ENCODE measurements at regions not wholly inside any gene's neighbourhood (a gene's known extent, or its start where the extent isn't known, plus 50 kb on each side); places are given as distances from the start of the nearest gene placed in this dataset.

DNA sequence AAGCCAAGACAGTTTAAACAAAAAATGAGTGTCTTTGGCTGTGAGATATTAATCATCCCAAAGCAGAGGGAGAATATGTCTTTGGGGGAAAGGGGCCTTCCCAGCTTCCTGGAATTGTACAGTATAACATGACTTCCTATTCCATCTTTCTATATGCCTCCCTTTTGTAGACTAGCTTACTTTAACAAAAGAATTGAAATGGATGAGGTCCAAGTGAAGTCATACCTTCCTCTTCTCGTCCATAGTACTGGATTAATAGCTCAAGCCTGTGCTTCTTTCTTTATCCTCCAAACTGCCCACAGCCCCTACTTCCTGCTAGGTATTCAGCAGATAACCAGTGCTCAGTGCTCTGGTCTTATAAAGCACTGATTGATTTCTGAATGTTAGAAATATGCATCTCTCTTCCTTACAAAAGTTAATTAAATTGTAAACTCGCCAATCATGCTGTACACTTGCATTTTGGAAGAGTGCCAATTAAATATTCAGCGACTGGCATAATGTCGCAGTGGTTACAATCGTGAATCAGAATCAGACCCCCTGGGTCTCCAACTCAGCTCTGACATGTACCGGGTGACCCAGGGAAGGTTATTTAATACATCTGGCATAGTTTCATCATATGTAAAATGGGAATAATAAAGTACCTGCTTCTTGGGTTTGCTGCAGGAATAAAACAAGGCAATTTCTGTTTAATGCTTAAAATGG lies 325.1 kb downstream of the RND3 start:
- no peak for DNase-seq (ENCODE audit: low spot score)

DNA sequence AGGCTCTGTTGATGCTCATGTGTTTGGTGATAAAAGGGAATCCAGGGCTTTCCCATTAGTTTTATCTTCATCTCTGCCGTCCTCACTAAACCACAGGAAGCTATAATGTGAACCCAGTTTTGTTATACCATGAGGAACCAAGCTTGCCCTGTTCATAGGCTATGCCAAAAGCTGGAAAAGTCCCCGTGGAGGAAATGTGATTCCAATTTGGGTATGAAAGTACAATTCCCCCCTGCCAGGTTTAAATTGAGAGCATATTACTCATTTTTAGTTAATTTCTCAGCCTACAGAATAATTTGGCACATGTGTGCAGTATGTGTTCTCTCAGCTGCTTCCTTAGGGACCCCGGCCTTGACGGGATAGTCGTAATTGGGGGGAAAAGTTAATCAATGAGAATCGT lies 327.4 kb downstream of the RND3 start:
- DNase-seq (ENCODE audit: low spot score) = no peak

GRCh38 chr2:150159300-150159699 lies 328.2 kb downstream of the RND3 start:
- no peak for DNase-seq (ENCODE audit: low spot score)

GRCh38 chr2:150156876-150157275 lies 330.6 kb downstream of the RND3 start:
- no peak for DNase-seq (ENCODE audit: low spot score)

DNA sequence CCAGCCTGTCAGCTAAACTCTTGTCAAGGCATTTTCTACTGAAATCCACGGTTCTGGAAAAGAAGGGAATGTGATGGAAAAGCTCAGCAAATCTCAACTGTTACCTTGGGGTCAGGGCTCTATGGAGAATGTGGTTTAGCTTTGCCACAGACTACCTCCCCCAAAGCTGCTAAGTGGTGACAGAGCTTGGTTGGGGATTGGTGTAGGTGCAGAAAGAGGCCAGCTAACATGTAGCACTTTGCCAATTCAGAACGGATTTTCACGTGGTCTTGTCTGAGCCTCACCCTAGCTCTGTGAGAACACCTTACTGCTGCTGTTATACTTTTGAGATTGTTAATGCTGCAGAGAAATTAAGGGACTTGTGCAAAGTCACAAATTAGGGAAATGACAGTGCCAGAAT lies 331.1 kb downstream of the RND3 start:
- no peak for DNase-seq (ENCODE audit: low spot score)

- no peak for DNase-seq (ENCODE audit: low spot score)
These were observed 333.1 kb downstream of the RND3 start for GRCh38 chr2:150154308-150154797.

DNA sequence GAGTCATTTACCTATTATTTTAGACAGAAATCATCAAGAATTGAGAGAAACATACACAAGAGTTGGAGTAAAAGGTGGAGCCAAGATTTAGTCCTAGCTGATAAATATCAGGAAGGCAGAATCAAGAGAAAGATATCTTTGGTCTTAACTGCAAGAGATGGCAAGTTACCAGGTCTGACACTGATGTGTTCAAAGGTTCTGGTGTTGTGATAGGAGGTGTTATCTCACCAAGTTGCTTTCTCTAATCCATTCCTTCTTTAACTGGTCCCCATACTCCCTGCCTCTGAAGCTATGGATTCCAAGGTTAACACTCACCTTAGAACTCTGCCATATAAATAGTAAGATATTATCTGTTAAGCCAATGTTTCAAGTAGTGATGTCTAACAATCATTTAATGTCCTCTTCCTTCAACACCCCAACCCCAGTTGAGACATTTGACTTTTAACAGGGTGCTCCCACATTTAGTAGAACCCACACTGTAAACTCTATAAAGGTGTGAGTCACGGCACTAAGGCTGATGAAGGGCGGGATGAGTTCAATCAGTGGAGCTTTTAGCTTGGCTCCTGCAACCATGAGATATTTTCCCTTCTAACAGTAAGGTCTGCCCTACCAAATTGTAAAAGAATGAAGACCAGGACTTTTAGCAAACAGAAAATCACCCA lies 333.7 kb downstream of the RND3 start:
- no peak for DNase-seq (ENCODE audit: low spot score)

- DNase-seq (ENCODE audit: low spot score) = no peak
These were observed 335.2 kb downstream of the RND3 start for GRCh38 chr2:150152230-150152629.

DNA sequence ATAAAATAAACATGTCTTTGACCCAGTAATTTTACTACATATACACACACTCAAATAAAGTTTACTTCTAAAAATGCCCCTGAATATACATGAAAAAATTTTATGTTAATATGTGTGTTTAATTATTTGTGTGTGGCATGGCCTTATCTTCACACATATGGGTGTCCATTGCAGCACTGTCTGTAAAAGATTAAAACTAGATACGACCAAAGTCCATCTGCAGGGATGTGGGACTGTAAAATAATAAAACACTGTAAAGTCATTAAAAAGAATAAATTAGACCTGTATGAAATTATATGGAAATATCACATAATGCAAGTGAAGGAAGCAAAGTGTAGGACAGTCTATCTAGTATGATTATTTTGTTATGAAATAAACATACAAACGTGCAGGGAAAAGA lies 337.3 kb downstream of the RND3 start:
- DNase-seq (ENCODE audit: low spot score) = no peak

GRCh38 chr2:150147889-150148683 lies 339.4 kb downstream of the RND3 start:
- no peak for DNase-seq (ENCODE audit: low spot score)

DNA sequence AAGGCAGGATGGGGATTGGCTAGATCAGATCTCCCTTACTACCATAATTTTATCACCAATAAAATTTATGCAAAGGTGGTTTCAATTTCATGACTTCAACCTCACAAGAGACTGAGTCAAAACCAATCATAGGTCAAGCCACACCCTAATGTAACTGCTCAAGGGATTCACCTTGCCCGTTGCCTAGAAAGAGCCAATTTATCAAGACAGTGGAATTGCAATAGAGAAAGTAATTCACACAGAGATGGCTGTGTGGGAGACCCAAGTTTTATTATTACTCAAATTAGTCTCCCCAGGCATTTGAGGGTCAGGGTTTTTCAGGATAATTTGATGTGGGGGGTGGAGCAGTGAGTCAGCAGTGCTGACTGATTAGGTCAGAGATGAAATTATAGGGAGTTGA lies 340.6 kb downstream of the RND3 start:
- DNase-seq (ENCODE audit: low spot score) = no peak

GRCh38 chr2:150145299-150145692 lies 342.2 kb downstream of the RND3 start:
- no peak for DNase-seq (ENCODE audit: low spot score)

DNA sequence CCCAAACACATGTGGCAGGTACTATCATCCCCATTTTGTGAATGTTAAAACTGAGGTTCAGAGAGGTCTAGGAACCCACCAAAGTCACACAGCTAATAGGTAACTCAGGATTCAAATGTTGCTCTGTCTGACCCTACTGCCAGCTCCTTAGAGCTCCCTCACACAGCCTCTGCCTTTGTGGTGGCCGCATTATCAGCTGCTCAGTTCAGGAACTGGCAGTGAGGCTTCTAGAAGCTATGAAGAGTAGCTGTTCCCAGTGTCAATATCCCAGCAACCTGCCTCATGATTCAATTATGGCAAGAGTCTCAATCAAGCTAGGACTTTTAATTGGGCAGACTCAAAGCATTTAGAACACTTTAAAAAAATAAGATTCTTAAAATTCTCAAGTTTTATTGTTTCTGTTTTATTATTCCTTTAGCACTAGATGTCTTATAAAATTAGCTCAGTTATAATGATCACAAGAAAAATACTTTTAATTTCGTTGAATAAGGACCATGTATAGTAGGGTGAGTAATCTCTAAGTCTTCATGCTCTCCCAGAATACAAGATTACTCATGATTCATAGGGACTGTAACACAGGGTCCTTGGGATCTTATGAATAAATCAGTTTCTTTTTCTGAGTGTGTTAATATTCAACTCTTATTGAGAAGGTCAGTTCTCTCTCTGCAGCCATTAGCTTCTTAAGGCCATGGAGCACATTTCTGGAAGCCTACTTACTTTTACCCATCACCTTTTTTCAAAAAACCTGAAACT lies 342.7 kb downstream of the RND3 start:
- DNase-seq (ENCODE audit: low spot score) = no peak

GRCh38 chr2:150143087-150143536 lies 344.4 kb downstream of the RND3 start:
- no peak for DNase-seq (ENCODE audit: low spot score)

GRCh38 chr2:150142561-150142960 lies 344.9 kb downstream of the RND3 start:
- no peak for DNase-seq (ENCODE audit: low spot score)

DNA sequence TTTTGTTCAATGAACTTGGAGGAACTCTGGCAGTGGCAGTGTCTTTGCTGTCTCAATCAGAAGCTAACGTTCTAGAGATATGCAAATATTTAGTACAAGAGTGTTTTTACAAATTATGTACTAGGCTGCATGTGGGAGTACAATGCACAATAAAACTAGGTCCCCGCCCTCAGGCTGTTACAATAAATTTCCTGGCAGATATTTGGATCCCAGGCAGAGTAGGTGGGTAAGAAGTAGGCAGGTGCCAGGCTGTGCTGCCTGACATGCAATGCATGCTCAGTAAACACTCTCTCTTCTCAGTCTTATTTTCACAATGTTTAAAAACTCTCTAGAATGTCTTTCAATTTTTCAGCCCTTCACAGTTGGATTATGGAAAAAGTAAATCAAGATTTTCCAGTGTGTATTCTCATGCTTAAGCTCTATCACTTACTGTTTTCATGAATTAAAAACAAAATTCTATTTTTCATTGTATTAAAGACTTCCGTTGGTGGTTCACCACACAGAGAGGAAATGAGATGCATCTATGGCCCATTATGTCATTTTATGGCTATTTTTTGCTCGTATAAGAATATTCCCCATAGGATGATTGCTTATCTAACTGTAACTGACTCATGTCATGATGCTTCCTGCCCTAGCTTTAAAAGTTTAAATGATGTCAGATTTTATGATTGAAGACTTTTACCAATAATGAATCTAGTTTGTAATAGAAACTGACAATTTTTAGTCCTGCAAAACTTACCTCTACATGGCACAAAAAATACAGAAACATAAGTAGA lies 346.1 kb downstream of the RND3 start:
- DNase-seq (ENCODE audit: low spot score) = no peak

GRCh38 chr2:150140777-150141176 lies 346.7 kb downstream of the RND3 start:
- no peak for DNase-seq (ENCODE audit: low spot score)

- no peak for DNase-seq (ENCODE audit: low spot score)
These were observed 348.9 kb downstream of the RND3 start for GRCh38 chr2:150138587-150138986.

DNA sequence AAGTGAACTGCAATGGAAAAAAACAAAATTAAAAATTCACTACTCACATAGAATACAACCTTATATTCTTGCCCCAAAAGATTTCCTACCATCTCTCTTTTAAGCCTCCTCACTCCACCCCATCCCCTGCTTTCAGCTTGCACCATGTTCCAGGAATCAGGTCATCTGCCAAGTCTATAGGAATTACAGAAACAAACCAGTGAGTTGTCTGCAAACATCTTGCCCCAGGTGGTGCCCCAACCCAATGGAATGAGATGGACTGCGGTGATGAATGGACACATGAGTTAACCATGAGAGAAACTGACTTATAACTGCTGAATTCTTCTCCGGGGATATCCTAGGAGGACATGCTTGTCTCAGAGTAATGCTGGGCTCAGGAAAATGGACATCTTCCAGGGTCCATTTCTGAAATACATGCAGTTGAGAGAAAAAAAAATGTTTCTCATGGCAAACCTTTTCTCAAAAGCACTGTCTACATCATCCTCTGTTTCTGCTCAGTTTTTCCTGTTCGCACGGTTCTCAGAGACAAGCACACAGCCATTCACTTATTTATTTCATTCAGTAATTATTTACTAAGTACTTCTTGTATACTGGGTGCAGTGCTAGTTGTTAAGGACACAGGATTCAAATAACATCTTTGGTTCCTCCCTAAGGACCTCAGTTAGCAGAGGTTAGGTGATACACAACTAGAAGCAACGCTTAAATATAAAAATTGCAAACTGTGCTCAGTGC lies 350.0 kb downstream of the RND3 start:
- DNase-seq (ENCODE audit: low spot score) = no peak

DNA sequence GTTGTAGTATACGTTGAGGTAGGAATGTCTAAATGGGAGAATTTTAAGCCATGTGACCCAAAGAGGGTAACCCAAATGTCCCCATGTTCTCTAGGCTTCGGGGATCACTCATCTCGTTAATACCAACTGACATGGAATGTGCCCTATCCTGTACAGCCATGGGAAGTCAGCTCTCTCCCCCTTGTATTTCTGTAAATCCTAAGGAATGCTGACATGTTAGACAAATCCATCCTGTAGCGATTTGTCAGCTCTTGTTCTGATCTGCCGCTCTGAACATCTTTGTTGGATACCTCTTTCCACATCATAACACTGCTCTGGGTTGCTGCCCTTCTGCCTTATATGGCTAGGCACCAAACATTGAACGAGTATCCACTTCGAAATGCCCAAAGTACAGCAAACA lies 350.6 kb downstream of the RND3 start:
- DNase-seq (ENCODE audit: low spot score) = no peak

DNA sequence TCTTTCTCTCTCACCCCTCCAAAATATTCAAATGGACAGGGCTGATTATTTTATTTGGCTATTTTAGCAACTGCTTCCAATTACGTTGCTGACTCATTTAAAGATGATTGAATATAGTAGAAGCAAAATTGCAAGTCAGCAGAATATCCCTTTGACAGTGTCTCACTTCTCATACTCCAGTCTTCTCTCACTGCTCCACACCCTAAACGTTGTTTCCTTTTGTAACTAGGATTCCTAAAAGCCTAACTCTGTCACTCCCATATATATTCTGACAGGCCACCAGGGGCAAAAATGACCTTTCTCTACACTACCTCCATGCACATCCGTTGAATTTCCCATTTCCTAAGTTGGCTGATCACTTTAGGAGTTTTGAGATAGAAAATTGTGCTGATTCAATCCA lies 351.1 kb downstream of the RND3 start:
- DNase-seq (ENCODE audit: low spot score) = no peak

All from ecto neural progenitor cell (in vitro differentiated cells).